ENCODE measurements at regions not wholly inside any gene's neighbourhood (a gene's known extent, or its start where the extent isn't known, plus 50 kb on each side); places are given as distances from the start of the nearest gene placed in this dataset.

- H3K4me3 ChIP-seq (ENCODE audit: low read depth, low read length): no peak overlapping the region
- no peak for DNase-seq (ENCODE audit: low read depth)
- TF ChIP-seq CTCF (IDR thresholded peaks at IDR 0.05; ENCODE audit: insufficient read depth, low read depth, low read length, missing control alignments): no peak
These were observed 388.3 kb upstream of the CHD1 start for GRCh38 chr5:99317136-99317535.

GRCh38 chr5:99316484-99316883, 387.7 kb upstream of the CHD1 start:
- DNase-seq (ENCODE audit: low read depth): no peak
- no peak overlapping the region for H3K4me3 ChIP-seq (ENCODE audit: low read depth, low read length)
- TF ChIP-seq CTCF (IDR thresholded peaks at IDR 0.05; ENCODE audit: insufficient read depth, low read depth, low read length, missing control alignments): no peak

GRCh38 chr5:99315413-99316183, 386.8 kb upstream of the CHD1 start:
- DNase-seq (ENCODE audit: low read depth): no peak
- H3K4me3 ChIP-seq (ENCODE audit: low read depth, low read length): no peak overlapping the region
- no peak for TF ChIP-seq CTCF (IDR thresholded peaks at IDR 0.05; ENCODE audit: insufficient read depth, low read depth, low read length, missing control alignments)

GRCh38 chr5:99314721-99315120, 385.9 kb upstream of the CHD1 start:
- no peak overlapping the region for H3K4me3 ChIP-seq (ENCODE audit: low read depth, low read length)
- no peak for DNase-seq (ENCODE audit: low read depth)
- no peak for TF ChIP-seq CTCF (IDR thresholded peaks at IDR 0.05; ENCODE audit: insufficient read depth, low read depth, low read length, missing control alignments)

- TF ChIP-seq CTCF (IDR thresholded peaks at IDR 0.05; ENCODE audit: insufficient read depth, low read depth, low read length, missing control alignments): no peak
- H3K4me3 ChIP-seq (ENCODE audit: low read depth, low read length): no peak overlapping the region
- no peak for DNase-seq (ENCODE audit: low read depth)
These were observed 379.3 kb upstream of the CHD1 start for GRCh38 chr5:99308131-99308530.

GRCh38 chr5:99305045-99305580, 376.3 kb upstream of the CHD1 start:
- TF ChIP-seq CTCF (IDR thresholded peaks at IDR 0.05; ENCODE audit: insufficient read depth, low read depth, low read length, missing control alignments): no peak
- DNase-seq (ENCODE audit: low read depth): no peak
- H3K4me3 ChIP-seq (ENCODE audit: low read depth, low read length): no peak overlapping the region

GRCh38 chr5:99285606-99286005, 356.8 kb upstream of the CHD1 start:
- TF ChIP-seq CTCF (IDR thresholded peaks at IDR 0.05; ENCODE audit: insufficient read depth, low read depth, low read length, missing control alignments): no peak
- no peak for DNase-seq (ENCODE audit: low read depth)
- no peak overlapping the region for H3K4me3 ChIP-seq (ENCODE audit: low read depth, low read length)
